A549 (cell line): ENCODE measurements at regions not wholly inside any gene's neighbourhood (a gene's known extent, or its start where the extent isn't known, plus 50 kb on each side); places are given as distances from the start of the nearest gene placed in this dataset.

Experiments
- E2F6 ChIP-seq: IDR thresholded peaks from 2 replicates; pipeline ENCODE4 v1.6.1; 2012; ENCODE audit warnings: low read depth, borderline replicate concordance
- EP300 ChIP-seq, 2 experiments: fragments of >200 bp; sonication (Bioruptor Twin); formaldehyde crosslinking; IDR thresholded peaks; 2 replicates in 1 of 2; 3 replicates in 1 of 2; pipeline ENCODE4 v1.6.1; 2016 to 2017
- JUN ChIP-seq, 2 experiments: fragments of >200 bp; sonication (Bioruptor Twin); formaldehyde crosslinking; IDR thresholded peaks; 2 replicates in 1 of 2; 3 replicates in 1 of 2; pipeline ENCODE4 v1.6.1; 2016 to 2017
- MAZ ChIP-seq: fragments of 150-350 bp; IDR thresholded peaks from 2 replicates; pipeline ENCODE4 v1.6.1; 2014; ENCODE audit warnings: antibody characterized with exemption, low read depth, low read length, borderline replicate concordance
- POLR2A ChIP-seq: IDR thresholded peaks from 2 replicates; pipeline ENCODE4 v1.6.1; 2012; ENCODE audit warnings: mild to moderate bottlenecking, low read length
- POLR2AphosphoS2 ChIP-seq: conservative IDR thresholded peaks from 2 replicates; pipeline ENCODE4 v1.6.1; 2012; ENCODE audit warnings: low read length, improper control_type of control experiment, inconsistent platforms
- TF ChIP-seq, protein P1 (sequence below): fragments of 450-650 bp; IDR thresholded peaks from 2 replicates; pipeline ENCODE4 v1.6.1; 2014; ENCODE audit warnings: antibody characterized with exemption
- TF ChIP-seq, protein P2 (sequence below): fragments of >200 bp; sonication (Bioruptor Twin); formaldehyde crosslinking; IDR thresholded peaks from 3 replicates; pipeline ENCODE4 v1.5.1; 2016

GRCh38 chr7:41885748-41886147, 182.9 kb upstream of the INHBA start:
- TF ChIP-seq, protein P1, sequence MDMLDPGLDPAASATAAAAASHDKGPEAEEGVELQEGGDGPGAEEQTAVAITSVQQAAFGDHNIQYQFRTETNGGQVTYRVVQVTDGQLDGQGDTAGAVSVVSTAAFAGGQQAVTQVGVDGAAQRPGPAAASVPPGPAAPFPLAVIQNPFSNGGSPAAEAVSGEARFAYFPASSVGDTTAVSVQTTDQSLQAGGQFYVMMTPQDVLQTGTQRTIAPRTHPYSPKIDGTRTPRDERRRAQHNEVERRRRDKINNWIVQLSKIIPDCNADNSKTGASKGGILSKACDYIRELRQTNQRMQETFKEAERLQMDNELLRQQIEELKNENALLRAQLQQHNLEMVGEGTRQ, result no peak
- TF ChIP-seq, protein P2, sequence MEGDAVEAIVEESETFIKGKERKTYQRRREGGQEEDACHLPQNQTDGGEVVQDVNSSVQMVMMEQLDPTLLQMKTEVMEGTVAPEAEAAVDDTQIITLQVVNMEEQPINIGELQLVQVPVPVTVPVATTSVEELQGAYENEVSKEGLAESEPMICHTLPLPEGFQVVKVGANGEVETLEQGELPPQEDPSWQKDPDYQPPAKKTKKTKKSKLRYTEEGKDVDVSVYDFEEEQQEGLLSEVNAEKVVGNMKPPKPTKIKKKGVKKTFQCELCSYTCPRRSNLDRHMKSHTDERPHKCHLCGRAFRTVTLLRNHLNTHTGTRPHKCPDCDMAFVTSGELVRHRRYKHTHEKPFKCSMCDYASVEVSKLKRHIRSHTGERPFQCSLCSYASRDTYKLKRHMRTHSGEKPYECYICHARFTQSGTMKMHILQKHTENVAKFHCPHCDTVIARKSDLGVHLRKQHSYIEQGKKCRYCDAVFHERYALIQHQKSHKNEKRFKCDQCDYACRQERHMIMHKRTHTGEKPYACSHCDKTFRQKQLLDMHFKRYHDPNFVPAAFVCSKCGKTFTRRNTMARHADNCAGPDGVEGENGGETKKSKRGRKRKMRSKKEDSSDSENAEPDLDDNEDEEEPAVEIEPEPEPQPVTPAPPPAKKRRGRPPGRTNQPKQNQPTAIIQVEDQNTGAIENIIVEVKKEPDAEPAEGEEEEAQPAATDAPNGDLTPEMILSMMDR, result no peak
- TF ChIP-seq POLR2AphosphoS2, result no peak
- TF ChIP-seq E2F6, result no peak
- TF ChIP-seq MAZ, result no peak
- no peak for TF ChIP-seq POLR2A
- no peak for TF ChIP-seq EP300 (IDR thresholded peaks at IDR 0.05)
- no peak for TF ChIP-seq JUN (IDR thresholded peaks at IDR 0.05)
